GM18870 (cell line): ENCODE measurements at regions not wholly inside any gene's neighbourhood (a gene's known extent, or its start where the extent isn't known, plus 50 kb on each side); places are given as distances from the start of the nearest gene placed in this dataset.

ENCODE experiments used
- ATAC-seq: cut with Tn5 transposase; IDR thresholded peaks from one replicate; pipeline ENCODE4 v1.9.1; 2021; ENCODE audit warnings: moderate library complexity; ENCODE audit not compliant: unreplicated experiment

- no peak for ATAC-seq
Observed at GRCh38 chr5:90135779-90136378, 273.7 kb downstream of the CETN3 start.

GRCh38 chr5:90134892-90135291 lies 274.7 kb downstream of the CETN3 start:
- ATAC-seq: no peak

GRCh38 chr5:90134381-90134780 lies 275.2 kb downstream of the CETN3 start:
- ATAC-seq: no peak

- no peak for ATAC-seq
Observed at GRCh38 chr5:90133941-90134340, 275.6 kb downstream of the CETN3 start.

- peak; percentile 76 for ATAC-seq
Observed at GRCh38 chr5:90131383-90132133, 278.0 kb downstream of the CETN3 start.

- no peak for ATAC-seq
Observed at GRCh38 chr5:90128551-90128950, 281.0 kb downstream of the CETN3 start.

GRCh38 chr5:90119531-90119971 lies 290.0 kb downstream of the CETN3 start:
- no peak for ATAC-seq

GRCh38 chr5:90117005-90117404 lies 292.6 kb downstream of the CETN3 start:
- ATAC-seq: no peak

GRCh38 chr5:90113108-90113507 lies 296.4 kb downstream of the CETN3 start:
- ATAC-seq: no peak

GRCh38 chr5:90112033-90112692 lies 297.4 kb downstream of the CETN3 start:
- ATAC-seq: no peak

- no peak for ATAC-seq
Observed at GRCh38 chr5:90111364-90112032, 298.1 kb downstream of the CETN3 start.

GRCh38 chr5:90109285-90109684 lies 300.3 kb downstream of the CETN3 start:
- ATAC-seq: no peak

- no peak for ATAC-seq
Observed at GRCh38 chr5:90099099-90099498, 310.5 kb downstream of the CETN3 start.

GRCh38 chr5:90097082-90097477 lies 312.5 kb downstream of the CETN3 start:
- ATAC-seq: no peak

GRCh38 chr5:90096415-90097081 lies 313.0 kb downstream of the CETN3 start:
- no peak for ATAC-seq

GRCh38 chr5:90095292-90096060 lies 314.1 kb downstream of the CETN3 start:
- ATAC-seq: no peak

- no peak for ATAC-seq
Observed at GRCh38 chr5:90093751-90094485, 315.6 kb downstream of the CETN3 start.

- ATAC-seq: no peak
Observed at GRCh38 chr5:90092734-90093133, 316.8 kb downstream of the CETN3 start.

- ATAC-seq: no peak
Observed at GRCh38 chr5:90084342-90084741, 325.2 kb downstream of the CETN3 start.
